ENCODE measurements at regions not wholly inside any gene's neighbourhood (a gene's known extent, or its start where the extent isn't known, plus 50 kb on each side); places are given as distances from the start of the nearest gene placed in this dataset.
"Not testable (repeated sequence)": the region's sequence is repeated elsewhere in the genome, so short reads cannot be mapped to it uniquely, and the experiment has no call there.

- no peak for DNase-seq
Measured at GRCh38 chr5:57778501-57779091, 296.0 kb upstream of the ACTBL2 start.

GRCh38 chr5:57777174-57777581 is 294.6 kb upstream of the ACTBL2 start:
- no peak for DNase-seq

- no peak for DNase-seq
Measured at GRCh38 chr5:57776035-57776434, 293.4 kb upstream of the ACTBL2 start.

GRCh38 chr5:57774439-57774838 is 291.8 kb upstream of the ACTBL2 start:
- no peak for DNase-seq

GRCh38 chr5:57772512-57772911 is 289.9 kb upstream of the ACTBL2 start:
- no peak for DNase-seq

- DNase-seq, result no peak
Measured at GRCh38 chr5:57770039-57770438, 287.4 kb upstream of the ACTBL2 start.

GRCh38 chr5:57768745-57769144 is 286.1 kb upstream of the ACTBL2 start:
- DNase-seq, result no peak

GRCh38 chr5:57764479-57765089 is 282.0 kb upstream of the ACTBL2 start:
- no peak for DNase-seq

- no peak for DNase-seq
Measured at GRCh38 chr5:57761513-57761912, 278.9 kb upstream of the ACTBL2 start.

- no peak for DNase-seq
Measured at GRCh38 chr5:57754616-57755015, 272.0 kb upstream of the ACTBL2 start.

GRCh38 chr5:57753446-57753845 is 270.8 kb upstream of the ACTBL2 start:
- DNase-seq, result no peak

- no peak for DNase-seq
Measured at GRCh38 chr5:57751710-57752109, 269.1 kb upstream of the ACTBL2 start.

- DNase-seq, result no peak
Measured at GRCh38 chr5:57750891-57751290, 268.3 kb upstream of the ACTBL2 start.

- no peak for DNase-seq
Measured at GRCh38 chr5:57750282-57750681, 267.7 kb upstream of the ACTBL2 start.

GRCh38 chr5:57749396-57749795 is 266.8 kb upstream of the ACTBL2 start:
- DNase-seq, result no peak

GRCh38 chr5:57745700-57746651 is 263.4 kb upstream of the ACTBL2 start:
- DNase-seq, result no peak

- DNase-seq, result no peak
Measured at GRCh38 chr5:57745029-57745428, 262.4 kb upstream of the ACTBL2 start.

GRCh38 chr5:57741336-57741735 is 258.7 kb upstream of the ACTBL2 start:
- no peak for DNase-seq

- DNase-seq, result no peak
Measured at GRCh38 chr5:57738787-57739186, 256.2 kb upstream of the ACTBL2 start.

GRCh38 chr5:57738301-57738700 is 255.7 kb upstream of the ACTBL2 start:
- DNase-seq, result no peak

GRCh38 chr5:57736716-57737115 is 254.1 kb upstream of the ACTBL2 start:
- DNase-seq, result no peak

GRCh38 chr5:57735279-57736153 is 252.9 kb upstream of the ACTBL2 start:
- not testable (repeated sequence) for DNase-seq

GRCh38 chr5:57734296-57734695 is 251.7 kb upstream of the ACTBL2 start:
- no peak for DNase-seq

All from T-helper 1 cell (primary cell).